GM12873 (cell line): ENCODE measurements at regions not wholly inside any gene's neighbourhood (a gene's known extent, or its start where the extent isn't known, plus 50 kb on each side); places are given as distances from the start of the nearest gene placed in this dataset.

Source experiments
- CTCF ChIP-seq: IDR thresholded peaks from 2 replicates; pipeline ENCODE4 v1.5.1; 2012; ENCODE audit warnings: low read depth, mild to moderate bottlenecking, moderate library complexity, low read length, control low read depth; ENCODE audit not compliant: insufficient read depth; ENCODE audit errors: missing control alignments

GRCh38 chr7:131800008-131800407, 243.6 kb upstream of the PODXL start:
- no peak for TF ChIP-seq CTCF

DNA sequence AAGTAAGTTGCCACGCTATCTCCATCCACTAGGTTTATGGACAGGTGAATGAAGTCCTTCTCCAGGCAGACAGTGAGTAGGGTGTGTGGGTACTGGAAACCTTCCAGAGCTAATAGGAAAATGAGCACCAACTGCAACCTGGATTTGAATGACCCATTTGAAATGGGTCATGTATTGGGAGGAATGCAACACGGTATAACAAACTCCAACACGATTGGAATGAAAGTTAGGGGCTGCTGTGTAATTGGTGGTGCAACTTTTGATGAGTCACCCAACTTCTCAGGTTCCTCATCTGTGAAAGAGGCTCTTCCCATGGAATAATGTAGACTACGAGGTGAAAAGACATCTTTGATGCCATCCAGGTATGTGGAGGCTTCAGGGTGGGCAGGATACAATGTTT, 241.4 kb upstream of the PODXL start:
- no peak for TF ChIP-seq CTCF

GRCh38 chr7:131795400-131795799, 239.0 kb upstream of the PODXL start:
- TF ChIP-seq CTCF, result no peak

DNA sequence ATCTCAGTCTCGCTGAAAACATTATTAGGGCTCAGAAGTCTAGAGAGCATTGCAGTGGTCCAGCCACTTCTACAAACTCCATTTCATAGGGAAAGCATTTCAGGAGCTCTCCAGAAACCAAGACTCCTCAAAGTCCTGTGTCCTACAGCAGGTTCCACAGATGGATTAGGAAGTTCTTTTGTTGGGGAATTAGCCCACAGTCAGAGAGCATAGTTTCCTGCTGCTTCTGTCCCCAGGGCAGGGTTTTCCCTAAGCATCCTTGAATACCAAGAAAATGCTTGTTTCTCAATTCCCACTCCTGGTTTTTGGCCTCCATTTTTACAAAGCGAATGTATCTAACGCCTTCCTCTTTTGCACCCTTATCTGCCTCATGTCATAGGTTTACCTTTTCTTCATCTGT, 235.9 kb upstream of the PODXL start:
- TF ChIP-seq CTCF, result no peak

- no peak for TF ChIP-seq CTCF
Observed at GRCh38 chr7:131787101-131787500, 230.7 kb upstream of the PODXL start.

DNA sequence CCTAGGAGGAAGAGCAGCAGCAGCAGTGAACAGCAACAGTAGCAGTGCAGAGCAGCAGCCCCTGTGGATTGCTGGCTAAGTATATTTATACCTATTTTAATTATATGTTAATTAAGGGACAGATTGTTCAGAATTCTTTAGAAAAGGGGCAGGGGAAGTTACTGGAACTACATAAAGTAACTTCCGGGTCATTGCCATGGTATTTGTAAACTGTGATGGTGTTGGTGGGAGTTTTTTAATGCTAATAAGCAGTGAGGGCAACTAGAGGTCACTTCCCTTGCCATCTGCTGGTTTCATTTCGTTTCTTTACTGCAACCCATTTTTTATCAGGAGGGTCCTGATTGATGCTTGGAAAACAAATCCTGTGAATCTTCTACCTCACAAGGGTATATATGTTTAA, 229.8 kb upstream of the PODXL start:
- no peak for TF ChIP-seq CTCF

- TF ChIP-seq CTCF, result no peak
Observed at GRCh38 chr7:131778601-131779000, 222.2 kb upstream of the PODXL start.
